HEK293T (cell line): ENCODE measurements at regions not wholly inside any gene's neighbourhood (a gene's known extent, or its start where the extent isn't known, plus 50 kb on each side); places are given as distances from the start of the nearest gene placed in this dataset.

Experiments used
- BHLHE40 ChIP-seq: fragments of 450-650 bp; IDR thresholded peaks from 2 replicates; pipeline ENCODE4 v1.6.1; 2016; ENCODE audit warnings: mild to moderate bottlenecking, moderate library complexity, borderline replicate concordance
- CTBP1 ChIP-seq: fragments of 450-650 bp; IDR thresholded peaks from 2 replicates; pipeline ENCODE4 v1.6.1; 2016; ENCODE audit warnings: borderline replicate concordance
- ELF4 ChIP-seq: fragments of 450-650 bp; IDR thresholded peaks from 2 replicates; pipeline ENCODE4 v1.6.1; 2017; ENCODE audit warnings: antibody characterized with exemption
- FOXA1 ChIP-seq: fragments of 450-650 bp; IDR thresholded peaks from 2 replicates; pipeline ENCODE4 v1.6.1; 2016; ENCODE audit warnings: mild to moderate bottlenecking
- FOXK2 ChIP-seq: fragments of 450-650 bp; IDR thresholded peaks from 2 replicates; pipeline ENCODE4 v1.6.1; 2016; ENCODE audit warnings: mild to moderate bottlenecking
- FOXM1 ChIP-seq: fragments of 450-650 bp; IDR thresholded peaks from 2 replicates; pipeline ENCODE4 v1.6.1; 2017; ENCODE audit warnings: mild to moderate bottlenecking, borderline replicate concordance
- HDGF ChIP-seq: fragments of 450-650 bp; IDR thresholded peaks from 2 replicates; pipeline ENCODE4 v1.6.1; 2017; ENCODE audit warnings: antibody characterized with exemption, borderline replicate concordance
- L3MBTL2 ChIP-seq: fragments of 450-650 bp; conservative IDR thresholded peaks from 2 replicates; pipeline ENCODE4 v1.6.1; 2016; ENCODE audit warnings: mild to moderate bottlenecking
- SP1 ChIP-seq: fragments of 450-650 bp; IDR thresholded peaks from 2 replicates; pipeline ENCODE4 v1.6.1; 2017
- SUZ12 ChIP-seq: fragments of 450-650 bp; IDR thresholded peaks from 2 replicates; pipeline ENCODE4 v1.6.1; 2016; ENCODE audit warnings: mild to moderate bottlenecking
- TARDBP ChIP-seq: fragments of 450-650 bp; IDR thresholded peaks from 2 replicates; pipeline ENCODE4 v1.6.1; 2016
- ZNF384 ChIP-seq: fragments of 450-650 bp; IDR thresholded peaks from 2 replicates; pipeline ENCODE4 v1.6.1; 2016
- TF ChIP-seq, protein P1 (sequence below): fragments of 450-650 bp; IDR thresholded peaks from 2 replicates; pipeline ENCODE4 v1.6.1; 2016

- no peak for TF ChIP-seq BHLHE40
- no peak for TF ChIP-seq FOXM1
- TF ChIP-seq SP1: no peak
- TF ChIP-seq ELF4: no peak
- TF ChIP-seq HDGF: no peak
- no peak for TF ChIP-seq FOXA1
- TF ChIP-seq, protein P1, sequence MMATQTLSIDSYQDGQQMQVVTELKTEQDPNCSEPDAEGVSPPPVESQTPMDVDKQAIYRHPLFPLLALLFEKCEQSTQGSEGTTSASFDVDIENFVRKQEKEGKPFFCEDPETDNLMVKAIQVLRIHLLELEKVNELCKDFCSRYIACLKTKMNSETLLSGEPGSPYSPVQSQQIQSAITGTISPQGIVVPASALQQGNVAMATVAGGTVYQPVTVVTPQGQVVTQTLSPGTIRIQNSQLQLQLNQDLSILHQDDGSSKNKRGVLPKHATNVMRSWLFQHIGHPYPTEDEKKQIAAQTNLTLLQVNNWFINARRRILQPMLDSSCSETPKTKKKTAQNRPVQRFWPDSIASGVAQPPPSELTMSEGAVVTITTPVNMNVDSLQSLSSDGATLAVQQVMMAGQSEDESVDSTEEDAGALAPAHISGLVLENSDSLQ: no peak
- TF ChIP-seq SUZ12: no peak
- no peak for TF ChIP-seq FOXK2
- TF ChIP-seq ZNF384: no peak
- TF ChIP-seq TARDBP: no peak
- no peak for TF ChIP-seq CTBP1
- TF ChIP-seq L3MBTL2: no peak
Measured at GRCh38 chr7:142620402-142620801, 128.9 kb upstream of the PRSS1 start.
